Glutamatergic neuron (in vitro differentiated cells): ENCODE measurements at regions not wholly inside any gene's neighbourhood (a gene's known extent, or its start where the extent isn't known, plus 50 kb on each side); places are given as distances from the start of the nearest gene placed in this dataset.

ENCODE experiments used
- DNase-seq: peaks from one replicate; pipeline ENCODE4 v3.0.0; 2022
- H3K27ac Mint-ChIP-seq: one replicate; pipeline ENCODE4 v1.8.0; 2020; ENCODE audit warnings: mild to moderate bottlenecking, mixed read lengths, inconsistent platforms; ENCODE audit not compliant: unreplicated experiment
- H3K27me3 Mint-ChIP-seq: one replicate; pipeline ENCODE4 v1.8.0; 2020; ENCODE audit warnings: mild to moderate bottlenecking, moderate library complexity, mixed read lengths, inconsistent platforms; ENCODE audit not compliant: unreplicated experiment
- H3K36me3 Mint-ChIP-seq: one replicate; pipeline ENCODE4 v1.8.0; 2020; ENCODE audit warnings: mild to moderate bottlenecking, mixed read lengths, inconsistent platforms; ENCODE audit not compliant: unreplicated experiment
- H3K4me1 Mint-ChIP-seq: one replicate; pipeline ENCODE4 v1.8.0; 2020; ENCODE audit warnings: mild to moderate bottlenecking, low read depth, mixed read lengths, inconsistent platforms; ENCODE audit not compliant: unreplicated experiment
- H3K4me3 Mint-ChIP-seq: one replicate; pipeline ENCODE4 v1.8.0; 2020; ENCODE audit warnings: mild to moderate bottlenecking, mixed read lengths, inconsistent platforms; ENCODE audit not compliant: unreplicated experiment
- H3K9me3 Mint-ChIP-seq: one replicate; pipeline ENCODE4 v1.8.0; 2020; ENCODE audit warnings: mild to moderate bottlenecking, moderate library complexity, mixed read lengths, inconsistent platforms; ENCODE audit not compliant: unreplicated experiment
- CTCF ChIP-seq: fragments of 200-600 bp; sonication (generic); IDR thresholded peaks from one replicate; pipeline ENCODE4 v1.5.0; 2021; ENCODE audit not compliant: partially characterized antibody, unreplicated experiment

DNA sequence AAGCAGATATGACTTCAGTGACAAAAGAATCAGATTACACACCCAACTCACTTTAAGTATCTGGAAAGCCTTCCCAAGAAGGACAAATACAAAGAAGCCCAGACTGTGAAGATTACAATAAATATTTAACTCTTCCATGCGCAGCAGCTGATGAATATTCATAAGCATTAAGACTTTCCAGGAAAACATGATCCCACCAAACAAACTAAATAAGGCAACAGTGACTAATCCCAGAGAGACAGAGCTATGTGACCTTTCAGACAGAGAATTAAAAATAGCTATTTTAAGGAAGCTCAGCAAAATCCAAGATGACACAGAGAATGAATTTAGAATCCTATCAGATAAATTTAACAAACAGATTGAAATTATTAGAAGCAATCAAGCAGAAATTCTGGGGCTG, 108.2 kb upstream of the UBE2E3 start:
- DNase-seq: no peak
- no peak for TF ChIP-seq CTCF
- peaks cover 4% of the 10 kb centered on the region for H3K4me1 Mint-ChIP-seq
- no peaks in the 10 kb centered on the region for H3K9me3 Mint-ChIP-seq
- H3K36me3 Mint-ChIP-seq: no peaks in the 10 kb centered on the region
- H3K27me3 Mint-ChIP-seq: no peaks in the 10 kb centered on the region
- no peak overlapping the region for H3K27ac Mint-ChIP-seq
- no peak overlapping the region for H3K4me3 Mint-ChIP-seq

GRCh38 chr2:180871649-180872048, 108.8 kb upstream of the UBE2E3 start:
- no peaks in the 10 kb centered on the region for H3K9me3 Mint-ChIP-seq
- H3K27me3 Mint-ChIP-seq: no peaks in the 10 kb centered on the region
- H3K27ac Mint-ChIP-seq: no peak overlapping the region
- TF ChIP-seq CTCF: no peak
- no peak overlapping the region for H3K4me3 Mint-ChIP-seq
- DNase-seq: no peak
- H3K36me3 Mint-ChIP-seq: no peaks in the 10 kb centered on the region
- H3K4me1 Mint-ChIP-seq: peaks cover 4% of the 10 kb centered on the region

GRCh38 chr2:180849851-180850250, 130.6 kb upstream of the UBE2E3 start:
- Mint-ChIP-seq H3K36me3 (no peaks in the 10 kb centered on the region), H3K27ac (no peak overlapping the region), H3K4me3 (no peak overlapping the region), H3K9me3 (no peaks in the 10 kb centered on the region), H3K4me1 (peaks cover 15% of the 10 kb centered on the region), H3K27me3 (no peaks in the 10 kb centered on the region)
- no peak for DNase-seq
- no peak for TF ChIP-seq CTCF

DNA sequence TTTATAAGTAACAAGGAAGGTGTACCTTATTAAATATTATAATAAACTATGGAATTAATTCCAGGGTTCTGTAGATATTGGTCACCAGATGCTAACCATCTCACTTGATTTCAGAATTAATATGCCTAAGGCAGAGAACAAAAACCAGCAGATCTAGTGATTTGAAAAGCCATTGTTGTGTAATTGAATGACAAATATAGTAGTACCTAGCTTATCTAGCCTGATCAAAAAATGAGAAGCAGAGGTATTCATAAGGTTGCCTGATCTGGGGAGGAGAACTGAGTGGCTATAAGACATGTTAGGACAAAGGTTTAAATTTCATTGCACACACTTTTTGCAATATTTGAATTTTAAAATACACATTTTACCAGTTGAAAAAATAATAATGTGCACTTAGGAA, 132.0 kb upstream of the UBE2E3 start:
- H3K4me1 Mint-ChIP-seq: peaks cover 15% of the 10 kb centered on the region
- H3K4me3 Mint-ChIP-seq: no peak overlapping the region
- H3K36me3 Mint-ChIP-seq: no peaks in the 10 kb centered on the region
- peak overlapping the region; percentile 49 for H3K27ac Mint-ChIP-seq
- DNase-seq: no peak
- TF ChIP-seq CTCF: no peak
- no peaks in the 10 kb centered on the region for H3K27me3 Mint-ChIP-seq
- no peaks in the 10 kb centered on the region for H3K9me3 Mint-ChIP-seq

- H3K27me3 Mint-ChIP-seq: no peaks in the 10 kb centered on the region
- no peaks in the 10 kb centered on the region for H3K9me3 Mint-ChIP-seq
- no peak overlapping the region for H3K4me3 Mint-ChIP-seq
- peaks cover 16% of the 10 kb centered on the region for H3K4me1 Mint-ChIP-seq
- H3K36me3 Mint-ChIP-seq: no peaks in the 10 kb centered on the region
- no peak for TF ChIP-seq CTCF
- DNase-seq: no peak
- H3K27ac Mint-ChIP-seq: no peak overlapping the region
These were observed 133.5 kb upstream of the UBE2E3 start for GRCh38 chr2:180846756-180847472.
